ENCODE measurements at regions not wholly inside any gene's neighbourhood (a gene's known extent, or its start where the extent isn't known, plus 50 kb on each side); places are given as distances from the start of the nearest gene placed in this dataset.

DNA sequence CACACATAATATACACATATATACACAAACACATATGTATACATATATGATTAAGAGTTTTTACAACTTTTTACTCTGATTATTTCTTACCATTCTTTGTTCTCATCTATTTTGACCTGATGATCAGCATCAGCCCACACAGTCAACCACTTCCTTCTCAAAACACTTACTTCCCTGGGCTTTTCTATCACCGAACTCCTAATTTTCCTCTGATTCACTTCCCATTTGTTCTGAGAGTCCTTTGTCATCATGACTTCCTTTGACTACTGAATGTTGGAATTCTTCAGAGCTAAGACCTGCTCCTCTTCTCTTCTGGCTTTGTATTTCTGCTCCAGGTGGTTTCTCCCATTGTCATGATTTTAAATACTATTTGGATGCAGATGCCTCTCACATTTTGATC, 209.5 kb upstream of the AFF2 start:
- TF ChIP-seq, protein P1, sequence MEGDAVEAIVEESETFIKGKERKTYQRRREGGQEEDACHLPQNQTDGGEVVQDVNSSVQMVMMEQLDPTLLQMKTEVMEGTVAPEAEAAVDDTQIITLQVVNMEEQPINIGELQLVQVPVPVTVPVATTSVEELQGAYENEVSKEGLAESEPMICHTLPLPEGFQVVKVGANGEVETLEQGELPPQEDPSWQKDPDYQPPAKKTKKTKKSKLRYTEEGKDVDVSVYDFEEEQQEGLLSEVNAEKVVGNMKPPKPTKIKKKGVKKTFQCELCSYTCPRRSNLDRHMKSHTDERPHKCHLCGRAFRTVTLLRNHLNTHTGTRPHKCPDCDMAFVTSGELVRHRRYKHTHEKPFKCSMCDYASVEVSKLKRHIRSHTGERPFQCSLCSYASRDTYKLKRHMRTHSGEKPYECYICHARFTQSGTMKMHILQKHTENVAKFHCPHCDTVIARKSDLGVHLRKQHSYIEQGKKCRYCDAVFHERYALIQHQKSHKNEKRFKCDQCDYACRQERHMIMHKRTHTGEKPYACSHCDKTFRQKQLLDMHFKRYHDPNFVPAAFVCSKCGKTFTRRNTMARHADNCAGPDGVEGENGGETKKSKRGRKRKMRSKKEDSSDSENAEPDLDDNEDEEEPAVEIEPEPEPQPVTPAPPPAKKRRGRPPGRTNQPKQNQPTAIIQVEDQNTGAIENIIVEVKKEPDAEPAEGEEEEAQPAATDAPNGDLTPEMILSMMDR (IDR thresholded peaks at IDR 0.05; ENCODE audit: low read depth, low read length): no peak
- no peak for TF ChIP-seq EZH2phosphoT487 (IDR thresholded peaks at IDR 0.05; ENCODE audit: low read depth)
